ENCODE measurements at regions not wholly inside any gene's neighbourhood (a gene's known extent, or its start where the extent isn't known, plus 50 kb on each side); places are given as distances from the start of the nearest gene placed in this dataset.

- no peak for TF ChIP-seq CTCF (IDR thresholded peaks at IDR 0.05; ENCODE audit: low read length)
- no peak for TF ChIP-seq EZH2 (IDR thresholded peaks at IDR 0.05; ENCODE audit: borderline replicate concordance, low read length)
- Histone ChIP-seq H3K27ac (ENCODE audit: low read depth, low read length, poor library complexity, severe bottlenecking) (no peak overlapping the region), H3K4me2 (ENCODE audit: low read length) (no peak overlapping the region), H2AFZ (ENCODE audit: low read length) (no peak overlapping the region), H3K9ac (ENCODE audit: low read length) (no peak overlapping the region), H3K4me3 (ENCODE audit: low read depth, low read length, poor library complexity, severe bottlenecking) (no peak overlapping the region), H3K36me3 (ENCODE audit: insufficient read depth, low read length) (no peaks in the 10 kb centered on the region), H3K9me3 (ENCODE audit: low read length) (no peaks in the 10 kb centered on the region; the same call in 1 of the 2 replicates), H3K27me3 (ENCODE audit: insufficient read depth, low read length) (no peaks in the 10 kb centered on the region), H3K4me1 (ENCODE audit: insufficient read depth, low read length, severe bottlenecking) (no peaks in the 10 kb centered on the region), H3F3A (ENCODE audit: insufficient read depth, low read length) (no peaks in the 10 kb centered on the region), H3K79me2 (ENCODE audit: insufficient read depth, low read length) (no peaks in the 10 kb centered on the region), H3K9me2 (ENCODE audit: low read depth, low read length) (no peaks in the 10 kb centered on the region), H4K20me1 (ENCODE audit: insufficient read depth, low read length) (no peaks in the 10 kb centered on the region)
Measured at GRCh38 chr2:150134223-150134857, 353.1 kb downstream of the RND3 start.

- Histone ChIP-seq H3K4me2 (ENCODE audit: low read length) (no peak overlapping the region), H3F3A (ENCODE audit: insufficient read depth, low read length) (no peaks in the 10 kb centered on the region), H3K79me2 (ENCODE audit: insufficient read depth, low read length) (no peaks in the 10 kb centered on the region), H3K9ac (ENCODE audit: low read length) (no peak overlapping the region), H3K27me3 (ENCODE audit: insufficient read depth, low read length) (no peaks in the 10 kb centered on the region), H3K27ac (ENCODE audit: low read depth, low read length, poor library complexity, severe bottlenecking) (no peak overlapping the region), H3K4me1 (ENCODE audit: insufficient read depth, low read length, severe bottlenecking) (no peaks in the 10 kb centered on the region), H4K20me1 (ENCODE audit: insufficient read depth, low read length) (no peaks in the 10 kb centered on the region), H3K4me3 (ENCODE audit: low read depth, low read length, poor library complexity, severe bottlenecking) (no peak overlapping the region), H2AFZ (ENCODE audit: low read length) (no peak overlapping the region), H3K9me2 (ENCODE audit: low read depth, low read length) (no peaks in the 10 kb centered on the region), H3K36me3 (ENCODE audit: insufficient read depth, low read length) (no peaks in the 10 kb centered on the region), H3K9me3 (ENCODE audit: low read length) (no peaks in the 10 kb centered on the region; the same call in 1 of the 2 replicates)
- TF ChIP-seq CTCF (IDR thresholded peaks at IDR 0.05; ENCODE audit: low read length): no peak
- TF ChIP-seq EZH2 (IDR thresholded peaks at IDR 0.05; ENCODE audit: borderline replicate concordance, low read length): no peak
Measured at GRCh38 chr2:150133623-150134022, 353.8 kb downstream of the RND3 start.

- Histone ChIP-seq H3F3A (ENCODE audit: insufficient read depth, low read length) (no peaks in the 10 kb centered on the region), H3K27ac (ENCODE audit: low read depth, low read length, poor library complexity, severe bottlenecking) (no peak overlapping the region), H3K4me2 (ENCODE audit: low read length) (no peak overlapping the region), H2AFZ (ENCODE audit: low read length) (no peak overlapping the region), H3K9me3 (ENCODE audit: low read length) (no peaks in the 10 kb centered on the region; the same call in 1 of the 2 replicates), H3K36me3 (ENCODE audit: insufficient read depth, low read length) (no peaks in the 10 kb centered on the region), H3K4me1 (ENCODE audit: insufficient read depth, low read length, severe bottlenecking) (no peaks in the 10 kb centered on the region), H3K9me2 (ENCODE audit: low read depth, low read length) (no peaks in the 10 kb centered on the region), H3K27me3 (ENCODE audit: insufficient read depth, low read length) (no peaks in the 10 kb centered on the region), H3K4me3 (ENCODE audit: low read depth, low read length, poor library complexity, severe bottlenecking) (no peak overlapping the region), H3K79me2 (ENCODE audit: insufficient read depth, low read length) (no peaks in the 10 kb centered on the region), H3K9ac (ENCODE audit: low read length) (no peak overlapping the region), H4K20me1 (ENCODE audit: insufficient read depth, low read length) (no peaks in the 10 kb centered on the region)
- TF ChIP-seq CTCF (IDR thresholded peaks at IDR 0.05; ENCODE audit: low read length): no peak
- TF ChIP-seq EZH2 (IDR thresholded peaks at IDR 0.05; ENCODE audit: borderline replicate concordance, low read length): no peak
Measured at GRCh38 chr2:150129921-150130575, 357.4 kb downstream of the RND3 start.
